Colonic mucosa (tissue), 4 donors: ENCODE measurements at regions not wholly inside any gene's neighbourhood (a gene's known extent, or its start where the extent isn't known, plus 50 kb on each side); places are given as distances from the start of the nearest gene placed in this dataset.

Experiments
- DNase-seq: peaks from one replicate; pipeline ENCODE4 v3.0.0-alpha.2; 2020
- H3K27ac ChIP-seq: fragments of 200-600 bp; one replicate; pipeline ENCODE4 v1.8.0; 2021
- H3K27me3 ChIP-seq: fragments of 200-600 bp; one replicate; pipeline ENCODE4 v1.8.0; 2021
- H3K36me3 ChIP-seq: fragments of 200-600 bp; one replicate; pipeline ENCODE4 v1.8.0; 2021
- H3K4me1 ChIP-seq: fragments of 200-600 bp; one replicate; pipeline ENCODE4 v1.8.0; 2021; ENCODE audit warnings: mild to moderate bottlenecking
- H3K4me3 ChIP-seq: fragments of 200-600 bp; one replicate; pipeline ENCODE4 v1.8.0; 2021
- H3K9ac ChIP-seq, 2 donors: one replicate each; pipeline ENCODE4 v1.7.0; 2013; ENCODE audit warnings: control low read depth in 2 of 2, low read depth in 2 of 2, low read length in 2 of 2
- H3K9me3 ChIP-seq: fragments of 200-600 bp; one replicate; pipeline ENCODE4 v1.8.0; 2021
- intact Hi-C: fragments of 100-400 bp; cut with DNase I; formaldehyde crosslinking; loops from one replicate; pipeline ENCODE4 v1.14.1; 2022
- TF ChIP-seq, protein P1 (sequence below): fragments of 200-600 bp; IDR thresholded peaks from one replicate; pipeline ENCODE4 v1.8.0; 2022; ENCODE audit warnings: antibody characterized with exemption, mild to moderate bottlenecking
- donor health status: healthy.
- donor health status: DM: no; HTN: no; CAD: no.
- donor health status: DM: no; HTN: no; CAD: no.

GRCh38 chr15:96692826-96693225 lies 362.3 kb downstream of the NR2F2 start:
- no peaks in the 10 kb centered on the region for H3K36me3 ChIP-seq
- no peak overlapping the region for H3K27ac ChIP-seq
- DNase-seq = no peak
- intact Hi-C loops = no loop called here
- H3K4me1 ChIP-seq = no peaks in the 10 kb centered on the region
- H3K4me3 ChIP-seq = no peak overlapping the region
- H3K9ac ChIP-seq = no peak overlapping the region
- TF ChIP-seq, protein P1, sequence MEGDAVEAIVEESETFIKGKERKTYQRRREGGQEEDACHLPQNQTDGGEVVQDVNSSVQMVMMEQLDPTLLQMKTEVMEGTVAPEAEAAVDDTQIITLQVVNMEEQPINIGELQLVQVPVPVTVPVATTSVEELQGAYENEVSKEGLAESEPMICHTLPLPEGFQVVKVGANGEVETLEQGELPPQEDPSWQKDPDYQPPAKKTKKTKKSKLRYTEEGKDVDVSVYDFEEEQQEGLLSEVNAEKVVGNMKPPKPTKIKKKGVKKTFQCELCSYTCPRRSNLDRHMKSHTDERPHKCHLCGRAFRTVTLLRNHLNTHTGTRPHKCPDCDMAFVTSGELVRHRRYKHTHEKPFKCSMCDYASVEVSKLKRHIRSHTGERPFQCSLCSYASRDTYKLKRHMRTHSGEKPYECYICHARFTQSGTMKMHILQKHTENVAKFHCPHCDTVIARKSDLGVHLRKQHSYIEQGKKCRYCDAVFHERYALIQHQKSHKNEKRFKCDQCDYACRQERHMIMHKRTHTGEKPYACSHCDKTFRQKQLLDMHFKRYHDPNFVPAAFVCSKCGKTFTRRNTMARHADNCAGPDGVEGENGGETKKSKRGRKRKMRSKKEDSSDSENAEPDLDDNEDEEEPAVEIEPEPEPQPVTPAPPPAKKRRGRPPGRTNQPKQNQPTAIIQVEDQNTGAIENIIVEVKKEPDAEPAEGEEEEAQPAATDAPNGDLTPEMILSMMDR = no peak
- no peaks in the 10 kb centered on the region for H3K27me3 ChIP-seq
- H3K9me3 ChIP-seq = no peaks in the 10 kb centered on the region

GRCh38 chr15:96693515-96693914 lies 363.0 kb downstream of the NR2F2 start:
- H3K9me3 ChIP-seq = no peaks in the 10 kb centered on the region
- H3K4me3 ChIP-seq = no peak overlapping the region
- H3K9ac ChIP-seq = no peak overlapping the region
- TF ChIP-seq, protein P1 = no peak
- no peaks in the 10 kb centered on the region for H3K27me3 ChIP-seq
- intact Hi-C loops = no loop called here
- H3K36me3 ChIP-seq = no peaks in the 10 kb centered on the region
- DNase-seq = no peak
- H3K27ac ChIP-seq = no peak overlapping the region
- no peaks in the 10 kb centered on the region for H3K4me1 ChIP-seq

- H3K36me3 ChIP-seq = no peaks in the 10 kb centered on the region
- no peaks in the 10 kb centered on the region for H3K4me1 ChIP-seq
- no peak overlapping the region for H3K27ac ChIP-seq
- H3K4me3 ChIP-seq = no peak overlapping the region
- no peaks in the 10 kb centered on the region for H3K27me3 ChIP-seq
- TF ChIP-seq, protein P1 = no peak
- H3K9ac ChIP-seq = no peak overlapping the region
- no peak for DNase-seq
- intact Hi-C loops = no loop called here
- no peaks in the 10 kb centered on the region for H3K9me3 ChIP-seq
These were observed 363.6 kb downstream of the NR2F2 start for GRCh38 chr15:96693990-96694517.

- no peaks in the 10 kb centered on the region for H3K9me3 ChIP-seq
- H3K36me3 ChIP-seq = no peaks in the 10 kb centered on the region
- TF ChIP-seq, protein P1 = no peak
- no peak for DNase-seq
- H3K9ac ChIP-seq = no peak overlapping the region
- intact Hi-C loops = no loop called here
- no peak overlapping the region for H3K4me3 ChIP-seq
- H3K4me1 ChIP-seq = no peaks in the 10 kb centered on the region
- H3K27me3 ChIP-seq = no peaks in the 10 kb centered on the region
- no peak overlapping the region for H3K27ac ChIP-seq
These were observed 364.9 kb downstream of the NR2F2 start for GRCh38 chr15:96695426-96695825.

DNA sequence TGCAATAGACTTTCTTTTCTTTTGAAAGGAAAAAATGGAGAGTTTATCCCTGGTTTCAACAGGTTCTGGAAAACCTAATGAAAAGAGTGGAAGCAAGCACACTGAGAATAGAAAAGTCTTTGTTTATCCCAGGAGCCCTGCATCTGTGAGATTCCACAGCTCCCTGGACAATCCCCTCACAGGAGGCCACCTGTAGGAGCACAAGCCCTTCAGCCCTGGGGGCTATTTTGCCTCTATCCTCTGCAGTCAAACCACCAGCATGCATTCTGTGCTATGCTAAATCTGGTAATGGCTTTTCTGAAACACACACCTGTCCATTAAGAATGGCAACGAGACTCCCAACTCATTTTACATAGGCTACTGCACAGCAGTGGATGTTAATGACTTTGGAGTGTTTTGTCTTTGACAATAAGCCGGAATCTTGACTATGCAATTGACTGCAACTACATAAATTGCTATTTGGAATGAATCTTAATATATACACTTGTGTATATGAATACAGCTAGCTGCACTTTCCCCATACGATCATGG lies 369.4 kb downstream of the NR2F2 start:
- intact Hi-C loops = no loop called here
- Histone ChIP-seq H3K9me3 (no peaks in the 10 kb centered on the region), H3K27ac (no peak overlapping the region), H3K4me3 (no peak overlapping the region), H3K4me1 (no peaks in the 10 kb centered on the region), H3K36me3 (no peaks in the 10 kb centered on the region), H3K9ac (no peak overlapping the region), H3K27me3 (no peaks in the 10 kb centered on the region)
- TF ChIP-seq, protein P1 = no peak
- DNase-seq = no peak
